CD4-positive, alpha-beta memory T cell (primary cell): ENCODE measurements at regions not wholly inside any gene's neighbourhood (a gene's known extent, or its start where the extent isn't known, plus 50 kb on each side); places are given as distances from the start of the nearest gene placed in this dataset.

Experiments
- CTCF ChIA-PET: fragments of 350-600 bp; sonication (Branson Sonifier 250); formaldehyde crosslinking; loops from one replicate; lab custom pipeline; 2021; ENCODE audit warnings: inconsistent platforms; ENCODE audit not compliant: partially characterized antibody; lab: Charles Lee
- POLR2A ChIA-PET: fragments of 350-600 bp; sonication (Branson Sonifier 250); formaldehyde crosslinking; loops from one replicate; lab custom pipeline; 2021; ENCODE audit not compliant: partially characterized antibody; lab: Charles Lee
- DNase-seq, 5 donors: peaks; one replicate each; pipeline versions ENCODE4 v3.0.0 to v3.0.0-alpha.2; 2020 to 2022; ENCODE audit warnings: mixed read lengths in 1 of 5
- H3K27ac ChIP-seq: one replicate; pipeline ENCODE4 v1.7.0; 2013; ENCODE audit warnings: low read depth, low read length
- H3K27me3 ChIP-seq: 2 replicates; pipeline ENCODE4 v1.7.0; 2013; ENCODE audit warnings: mild to moderate bottlenecking, low read length, moderate library complexity; ENCODE audit not compliant: insufficient read depth
- H3K36me3 ChIP-seq: 2 replicates; pipeline ENCODE4 v1.7.0; 2013; ENCODE audit warnings: mild to moderate bottlenecking, low read length, moderate library complexity; ENCODE audit not compliant: insufficient read depth
- H3K4me1 ChIP-seq: 2 replicates; pipeline ENCODE4 v1.7.0; 2013; ENCODE audit warnings: mild to moderate bottlenecking, low read length, moderate library complexity; ENCODE audit not compliant: insufficient read depth
- H3K4me3 ChIP-seq, 2 donors: one replicate each; pipeline ENCODE4 v1.7.0; 2013; ENCODE audit warnings: low read length in 2 of 2, mild to moderate bottlenecking in 1 of 2
- H3K9me3 ChIP-seq, 2 donors: one replicate each; pipeline ENCODE4 v1.7.0; 2013; ENCODE audit warnings: low read length in 2 of 2, control low read depth in 1 of 2; ENCODE audit not compliant: control insufficient read depth in 1 of 2
- H3K27ac Mint-ChIP-seq, 7 donors: one replicate each; pipeline ENCODE4 v1.8.0; 2020 to 2021; ENCODE audit warnings: mixed read lengths in 7 of 7, mild to moderate bottlenecking in 6 of 7, inconsistent platforms in 3 of 7, moderate library complexity in 3 of 7
- H3K27me3 Mint-ChIP-seq, 2 donors: one replicate each; pipeline ENCODE4 v1.8.0; 2020 to 2021; ENCODE audit warnings: mixed read lengths in 2 of 2
- H3K36me3 Mint-ChIP-seq, 2 donors: one replicate each; pipeline ENCODE4 v1.8.0; 2020 to 2021; ENCODE audit warnings: mixed read lengths in 2 of 2, inconsistent platforms in 1 of 2, mild to moderate bottlenecking in 1 of 2
- H3K4me1 Mint-ChIP-seq, 4 donors: one replicate each; pipeline ENCODE4 v1.8.0; 2020 to 2021; ENCODE audit warnings: mixed read lengths in 4 of 4, mild to moderate bottlenecking in 1 of 4
- H3K4me3 Mint-ChIP-seq, 8 donors: one replicate each; pipeline ENCODE4 v1.8.0; 2020 to 2021; ENCODE audit warnings: mixed read lengths in 8 of 8, mild to moderate bottlenecking in 7 of 8, moderate library complexity in 6 of 8, inconsistent platforms in 3 of 8
- H3K9me3 Mint-ChIP-seq, 8 donors: one replicate each; pipeline ENCODE4 v1.8.0; 2020 to 2021; ENCODE audit warnings: mixed read lengths in 8 of 8, mild to moderate bottlenecking in 5 of 8, inconsistent platforms in 3 of 8, moderate library complexity in 1 of 8
- intact Hi-C: fragments of 100-400 bp; cut with micrococcal nuclease; formaldehyde crosslinking; loops from one replicate; pipeline ENCODE4 v1.15.1; 2023

DNA sequence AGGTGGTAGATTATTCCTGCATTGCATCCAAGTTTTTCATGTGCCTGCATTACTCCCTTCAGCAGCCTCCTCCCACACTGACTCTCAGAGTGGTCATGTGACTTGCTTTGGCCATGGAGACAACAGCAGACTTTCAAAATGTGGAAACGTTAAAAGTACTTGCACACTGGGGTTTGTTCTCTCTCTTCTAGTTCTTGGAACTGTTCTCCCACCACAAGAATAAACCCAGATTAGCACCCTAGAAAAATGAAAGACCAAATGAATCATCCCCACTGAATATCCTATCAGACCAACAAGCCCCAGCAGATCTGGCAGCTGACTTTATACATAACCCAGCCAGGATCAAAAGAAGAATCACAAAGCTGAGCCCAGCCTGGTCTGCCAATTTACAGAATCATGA, 398.5 kb downstream of the VPS13C start:
- no peak for DNase-seq
- H3K9me3 ChIP-seq = no peaks in the 10 kb centered on the region
- Mint-ChIP-seq H3K27me3 (peaks cover 14 to 19% of the 10 kb centered on the region in 2 donors), H3K27ac (no peak overlapping the region), H3K4me3 (no peak overlapping the region), H3K9me3 (peaks cover 0 to 2% (median 0%) of the 10 kb centered on the region in 8 donors), H3K36me3 (no peaks in the 10 kb centered on the region), H3K4me1 (no peaks in the 10 kb centered on the region)
- no peaks in the 10 kb centered on the region for H3K36me3 ChIP-seq
- POLR2A ChIA-PET = no interaction called here
- CTCF ChIA-PET = no interaction called here
- H3K4me3 ChIP-seq = no peak overlapping the region
- H3K4me1 ChIP-seq = no peaks in the 10 kb centered on the region
- intact Hi-C loops = no loop called here
- H3K27me3 ChIP-seq = no peaks in the 10 kb centered on the region
- no peak overlapping the region for H3K27ac ChIP-seq

- H3K36me3 Mint-ChIP-seq = no peaks in the 10 kb centered on the region
- ChIA-PET CTCF (no interaction called here), POLR2A (no interaction called here)
- no peak overlapping the region for H3K27ac ChIP-seq
- H3K27me3 Mint-ChIP-seq = peaks cover 13 to 20% of the 10 kb centered on the region in 2 donors
- no peak overlapping the region for H3K4me3 ChIP-seq
- intact Hi-C loops = no loop called here
- no peaks in the 10 kb centered on the region for H3K9me3 ChIP-seq
- no peak overlapping the region for H3K27ac Mint-ChIP-seq
- H3K27me3 ChIP-seq = no peaks in the 10 kb centered on the region
- no peaks in the 10 kb centered on the region for H3K36me3 ChIP-seq
- no peaks in the 10 kb centered on the region for H3K9me3 Mint-ChIP-seq
- H3K4me1 Mint-ChIP-seq = no peaks in the 10 kb centered on the region
- DNase-seq = no peak
- H3K4me3 Mint-ChIP-seq = no peak overlapping the region
- no peaks in the 10 kb centered on the region for H3K4me1 ChIP-seq
Observed at GRCh38 chr15:61660579-61660978, 399.7 kb downstream of the VPS13C start.

DNA sequence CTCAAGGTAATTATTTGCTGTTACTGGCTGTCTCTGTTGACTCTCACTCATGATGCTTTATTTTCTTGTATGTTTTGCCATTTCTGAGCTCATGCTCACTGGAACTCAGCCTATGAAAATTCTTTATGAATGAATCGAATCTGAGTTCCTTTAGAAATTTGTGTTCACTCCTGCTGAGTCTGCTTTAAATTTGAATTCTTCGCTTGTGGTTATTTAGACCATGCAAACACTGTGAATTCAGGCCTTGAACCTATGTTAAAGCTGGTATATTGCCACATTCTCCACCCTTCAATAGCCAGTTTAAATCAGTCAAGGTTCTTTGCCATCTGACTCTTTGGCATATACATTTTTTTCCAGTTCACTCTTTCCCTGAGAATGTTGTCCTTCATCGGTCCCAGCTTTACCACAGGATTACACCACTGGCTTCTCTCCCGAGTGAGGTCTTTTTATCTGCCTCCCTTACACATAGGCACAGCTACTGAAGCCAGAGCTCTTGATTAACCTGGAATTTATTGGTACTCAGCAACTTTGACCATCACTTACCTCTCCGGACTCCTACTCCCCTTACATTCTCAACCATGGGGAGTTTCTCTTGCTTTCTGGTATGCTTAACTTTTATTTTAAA, 400.6 kb downstream of the VPS13C start:
- peaks cover 8 to 11% of the 10 kb centered on the region in 2 donors for H3K27me3 Mint-ChIP-seq
- Histone ChIP-seq H3K9me3 (no peaks in the 10 kb centered on the region), H3K27me3 (no peaks in the 10 kb centered on the region), H3K27ac (no peak overlapping the region), H3K4me3 (no peak overlapping the region), H3K4me1 (no peaks in the 10 kb centered on the region), H3K36me3 (no peaks in the 10 kb centered on the region)
- H3K27ac Mint-ChIP-seq = no peak overlapping the region
- H3K9me3 Mint-ChIP-seq = no peaks in the 10 kb centered on the region
- H3K4me3 Mint-ChIP-seq = no peak overlapping the region
- POLR2A ChIA-PET = no interaction called here
- H3K36me3 Mint-ChIP-seq = no peaks in the 10 kb centered on the region
- no peaks in the 10 kb centered on the region for H3K4me1 Mint-ChIP-seq
- CTCF ChIA-PET = no interaction called here
- no peak for DNase-seq
- intact Hi-C loops = no loop called here

DNA sequence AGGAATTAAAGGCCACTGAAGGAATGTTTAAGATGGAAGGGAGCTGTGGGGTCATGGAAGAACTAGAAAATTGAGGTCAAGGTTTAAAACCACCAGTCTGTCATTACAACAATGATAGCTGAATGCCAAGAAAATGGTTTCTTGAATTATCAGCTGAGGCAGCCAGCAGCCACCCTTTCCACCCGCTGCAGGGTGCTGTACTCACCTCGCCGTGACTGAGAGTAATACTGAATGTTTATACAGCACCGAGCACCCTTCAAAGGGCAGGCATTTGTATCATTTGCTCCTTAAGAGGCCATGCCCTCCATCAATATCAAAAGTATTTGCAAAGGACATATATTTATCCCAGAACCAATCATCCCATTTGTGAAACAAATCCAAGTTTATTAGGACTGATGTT, 402.8 kb downstream of the VPS13C start:
- H3K27ac Mint-ChIP-seq = no peak overlapping the region
- H3K9me3 Mint-ChIP-seq = peaks cover 0 to 1% (median 0%) of the 10 kb centered on the region in 8 donors
- H3K27ac ChIP-seq = no peak overlapping the region
- ChIA-PET CTCF (no interaction called here), POLR2A (no interaction called here)
- DNase-seq = no peak
- H3K4me1 Mint-ChIP-seq = no peaks in the 10 kb centered on the region
- no peaks in the 10 kb centered on the region for H3K27me3 ChIP-seq
- no peak overlapping the region for H3K4me3 ChIP-seq
- H3K27me3 Mint-ChIP-seq = peaks cover 6 to 15% of the 10 kb centered on the region in 2 donors
- intact Hi-C loops = no loop called here
- H3K9me3 ChIP-seq = no peaks in the 10 kb centered on the region
- no peaks in the 10 kb centered on the region for H3K36me3 ChIP-seq
- H3K36me3 Mint-ChIP-seq = no peaks in the 10 kb centered on the region
- H3K4me3 Mint-ChIP-seq = no peak overlapping the region
- no peaks in the 10 kb centered on the region for H3K4me1 ChIP-seq

GRCh38 chr15:61656391-61656790, 403.9 kb downstream of the VPS13C start:
- H3K36me3 Mint-ChIP-seq = no peaks in the 10 kb centered on the region
- intact Hi-C loops = no loop called here
- CTCF ChIA-PET = no interaction called here

GRCh38 chr15:61655881-61656280, 404.4 kb downstream of the VPS13C start:
- H3K27me3 Mint-ChIP-seq = peaks cover 0 to 12% of the 10 kb centered on the region in 2 donors
- H3K36me3 Mint-ChIP-seq = no peaks in the 10 kb centered on the region
- intact Hi-C loops = no loop called here
- no peaks in the 10 kb centered on the region for H3K36me3 ChIP-seq
- CTCF ChIA-PET = no interaction called here
- H3K27me3 ChIP-seq = no peaks in the 10 kb centered on the region
- H3K9me3 Mint-ChIP-seq = peaks cover 0 to 1% (median 0%) of the 10 kb centered on the region in 8 donors
- H3K9me3 ChIP-seq = no peaks in the 10 kb centered on the region
- no peak overlapping the region for H3K4me3 ChIP-seq
- no peaks in the 10 kb centered on the region for H3K4me1 Mint-ChIP-seq
- H3K4me3 Mint-ChIP-seq = no peak overlapping the region
- no peak for DNase-seq
- no peaks in the 10 kb centered on the region for H3K4me1 ChIP-seq
- POLR2A ChIA-PET = no interaction called here
- H3K27ac Mint-ChIP-seq = no peak overlapping the region
- H3K27ac ChIP-seq = no peak overlapping the region

More at GRCh38 chr15:61656391-61656790, 403.9 kb downstream of the VPS13C start:
- no peak overlapping the region for H3K27ac Mint-ChIP-seq
- H3K27me3 Mint-ChIP-seq = peaks cover 0 to 10% of the 10 kb centered on the region in 2 donors
- Histone ChIP-seq H3K27me3 (no peaks in the 10 kb centered on the region), H3K36me3 (no peaks in the 10 kb centered on the region), H3K27ac (no peak overlapping the region), H3K4me1 (no peaks in the 10 kb centered on the region), H3K4me3 (no peak overlapping the region), H3K9me3 (no peaks in the 10 kb centered on the region)
- peaks cover 0 to 1% (median 0%) of the 10 kb centered on the region in 8 donors for H3K9me3 Mint-ChIP-seq
- no peak overlapping the region for H3K4me3 Mint-ChIP-seq
- POLR2A ChIA-PET = no interaction called here
- H3K4me1 Mint-ChIP-seq = no peaks in the 10 kb centered on the region
- DNase-seq = no peak

DNA sequence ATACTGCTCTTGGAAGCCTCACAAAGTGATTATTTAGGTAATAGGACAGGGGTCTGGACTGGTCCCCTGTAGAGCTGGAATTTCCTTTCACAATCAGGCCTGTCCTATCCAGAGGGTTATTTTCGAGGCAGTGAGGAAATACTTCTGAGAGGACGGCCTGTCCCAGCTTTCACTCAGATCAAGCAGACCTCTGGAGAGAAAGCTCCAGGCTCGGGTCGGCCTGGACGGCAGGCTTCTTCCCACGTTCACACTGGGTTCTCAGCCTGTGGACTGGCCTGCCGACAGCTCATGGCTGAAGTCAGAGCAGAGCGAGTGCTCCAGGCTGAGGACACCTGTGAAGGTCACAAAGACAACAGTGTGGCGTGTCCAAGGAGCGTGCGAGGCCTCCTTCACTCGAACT, 405.3 kb downstream of the VPS13C start:
- no peak overlapping the region for H3K4me3 ChIP-seq
- no peaks in the 10 kb centered on the region for H3K9me3 ChIP-seq
- ChIA-PET CTCF (no interaction called here), POLR2A (no interaction called here)
- no peaks in the 10 kb centered on the region for H3K4me1 ChIP-seq
- H3K27ac Mint-ChIP-seq = no peak overlapping the region
- DNase-seq = no peak
- H3K27me3 Mint-ChIP-seq = peaks cover 2 to 13% of the 10 kb centered on the region in 2 donors
- H3K27me3 ChIP-seq = no peaks in the 10 kb centered on the region
- peaks cover 0 to 1% (median 0%) of the 10 kb centered on the region in 8 donors for H3K9me3 Mint-ChIP-seq
- intact Hi-C loops = no loop called here
- no peaks in the 10 kb centered on the region for H3K36me3 Mint-ChIP-seq
- no peak overlapping the region for H3K27ac ChIP-seq
- no peaks in the 10 kb centered on the region for H3K36me3 ChIP-seq
- no peak overlapping the region for H3K4me3 Mint-ChIP-seq
- no peaks in the 10 kb centered on the region for H3K4me1 Mint-ChIP-seq
